Kidney (tissue), 13 donors: ENCODE measurements at regions not wholly inside any gene's neighbourhood (a gene's known extent, or its start where the extent isn't known, plus 50 kb on each side); places are given as distances from the start of the nearest gene placed in this dataset.
A peak's percentile ranks its signal among the peaks of the same experiment; 100 is the strongest.

Experiments
- DNase-seq, 5 donors: peaks; one replicate each; pipeline ENCODE4 v3.0.0-alpha.2; 2013 to 2020
- FAIRE-seq: peaks from 2 replicates; lab custom pipeline; 2012; peaks lifted over from hg19 to GRCh38; lab: Jason Lieb, UNC
- H3K27ac ChIP-seq, 2 donors: one replicate each; pipeline ENCODE4 v1.7.0; 2013; ENCODE audit warnings: low read depth in 2 of 2, low read length in 2 of 2, inconsistent platforms in 1 of 2
- H3K27me3 ChIP-seq: one replicate; pipeline ENCODE4 v1.7.1; 2013; ENCODE audit warnings: low read length, inconsistent platforms; ENCODE audit not compliant: control insufficient read depth, insufficient read depth
- H3K36me3 ChIP-seq, 3 donors: one replicate each; pipeline versions ENCODE4 v1.7.0 to v1.7.1; 2013; ENCODE audit warnings: low read length in 3 of 3, control low read depth in 1 of 3, inconsistent platforms in 1 of 3; ENCODE audit not compliant: insufficient read depth in 3 of 3, control insufficient read depth in 2 of 3
- H3K4me1 ChIP-seq, 3 donors: one replicate each; pipeline versions ENCODE4 v1.7.0 to v1.7.1; 2013; ENCODE audit warnings: low read length in 3 of 3, inconsistent platforms in 1 of 3, low read depth in 1 of 3; ENCODE audit not compliant: control insufficient read depth in 2 of 3, insufficient read depth in 2 of 3
- H3K4me3 ChIP-seq, 3 donors: one replicate each; pipeline versions ENCODE4 v1.7.0 to v1.8.1; 2013; ENCODE audit warnings: low read length in 3 of 3, control low read depth in 1 of 3, inconsistent platforms in 1 of 3
- H3K9ac ChIP-seq, 3 donors: one replicate each; pipeline versions ENCODE4 v1.7.0 to v1.7.1; 2013; ENCODE audit warnings: low read length in 3 of 3, control low read depth in 1 of 3, inconsistent platforms in 1 of 3
- H3K9me3 ChIP-seq, 3 donors: one replicate each; pipeline versions ENCODE4 v1.7.0 to v1.7.1; 2013; ENCODE audit warnings: low read length in 3 of 3, control low read depth in 1 of 3, inconsistent platforms in 1 of 3; ENCODE audit not compliant: control insufficient read depth in 2 of 3, insufficient read depth in 1 of 3
- CTCF ChIP-seq: IDR thresholded peaks from 3 replicates; pipeline ENCODE4 v1.5.1; 2012; ENCODE audit warnings: mild to moderate bottlenecking, moderate library complexity, borderline replicate concordance; ENCODE audit not compliant: insufficient read depth; ENCODE audit errors: extremely low read depth
- intact Hi-C: fragments of 100-400 bp; cut with DNase I; formaldehyde crosslinking; loops from one replicate; pipeline ENCODE4 v1.11.1; 2022
- donor health status: control.
- donor health status: control.
- donor health status: control.
- donor health status: control.
- donor health status: control.
- donor health status: DM: yes; HTN: yes; CAD: no.
- donor health status: Normal renal cell carcinoma (clear cell type).

GRCh38 chr13:22447132-22447886 lies 733.5 kb upstream of the SGCG start:
- no peak for FAIRE-seq
- no peaks in the 10 kb centered on the region for H3K27me3 ChIP-seq
- no peak overlapping the region for H3K9ac ChIP-seq
- H3K9me3 ChIP-seq = no peaks in the 10 kb centered on the region
- H3K4me3 ChIP-seq = no peak overlapping the region
- intact Hi-C loops = no loop called here
- H3K27ac ChIP-seq = no peak overlapping the region
- no peaks in the 10 kb centered on the region for H3K36me3 ChIP-seq
- TF ChIP-seq CTCF = no peak
- peaks cover 0 to 6% (median 5%) of the 10 kb centered on the region in 3 donors for H3K4me1 ChIP-seq
- no peak for DNase-seq

GRCh38 chr13:22449251-22449650 lies 731.5 kb upstream of the SGCG start:
- intact Hi-C loops = no loop called here
- FAIRE-seq = no peak
- no peak overlapping the region for H3K4me3 ChIP-seq
- H3K27ac ChIP-seq = no peak overlapping the region
- H3K36me3 ChIP-seq = no peaks in the 10 kb centered on the region
- DNase-seq = no peak
- no peaks in the 10 kb centered on the region for H3K27me3 ChIP-seq
- H3K4me1 ChIP-seq = peaks cover 0 to 6% (median 5%) of the 10 kb centered on the region in 3 donors
- H3K9me3 ChIP-seq = peaks cover 0 to 2% (median 0%) of the 10 kb centered on the region in 3 donors
- H3K9ac ChIP-seq = no peak overlapping the region
- TF ChIP-seq CTCF = no peak

- no peak overlapping the region for H3K27ac ChIP-seq
- no peak overlapping the region for H3K9ac ChIP-seq
- intact Hi-C loops = no loop called here
- no peaks in the 10 kb centered on the region for H3K36me3 ChIP-seq
- peak; percentile 34 to 67 (median 56) for DNase-seq
- peaks cover 0 to 2% (median 0%) of the 10 kb centered on the region in 3 donors for H3K9me3 ChIP-seq
- TF ChIP-seq CTCF = no peak
- H3K4me1 ChIP-seq = peaks cover 0 to 6% (median 5%) of the 10 kb centered on the region in 3 donors
- no peak overlapping the region for H3K4me3 ChIP-seq
- H3K27me3 ChIP-seq = no peaks in the 10 kb centered on the region
- FAIRE-seq = no peak
Measured at GRCh38 chr13:22451327-22451741, 729.4 kb upstream of the SGCG start.
